Inferior parietal cortex (tissue), 1 donor: ENCODE measurements at regions not wholly inside any gene's neighbourhood (a gene's known extent, or its start where the extent isn't known, plus 50 kb on each side); places are given as distances from the start of the nearest gene placed in this dataset.
"Not testable (repeated sequence)": the region's sequence is repeated elsewhere in the genome, so short reads cannot be mapped to it uniquely, and the experiment has no call there.

Experiments
- DNase-seq: peaks from one replicate; pipeline ENCODE4 v3.0.0-alpha.2; 2016; ENCODE audit errors: extremely low spot score

GRCh38 chr5:142405814-142406395 lies 81.1 kb upstream of the SPRY4 start:
- no peak for DNase-seq

- no peak for DNase-seq
Observed at GRCh38 chr5:142405023-142405422, 80.2 kb upstream of the SPRY4 start.

DNA sequence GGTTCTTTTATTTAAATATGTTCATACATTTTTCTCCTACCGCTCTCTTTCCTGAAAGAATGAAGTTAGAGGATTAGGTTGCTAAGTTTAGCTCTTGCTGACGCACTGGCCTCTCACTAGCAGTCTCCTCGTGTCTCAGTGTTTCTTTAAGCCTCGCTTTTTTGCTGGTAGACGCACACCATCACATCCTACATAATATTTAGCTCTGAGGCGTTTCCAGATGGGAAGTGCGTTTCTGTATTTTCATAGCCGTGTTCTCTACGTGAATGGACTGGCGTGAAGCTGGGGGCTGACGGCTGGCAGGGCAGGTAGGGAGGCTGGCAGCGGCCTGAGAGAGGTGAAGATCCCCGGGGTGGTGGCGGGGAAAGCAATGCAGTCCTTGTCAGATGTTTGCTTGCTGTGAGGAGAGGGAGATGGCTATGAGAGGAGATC lies 79.2 kb upstream of the SPRY4 start:
- peak; percentile 34 for DNase-seq

DNA sequence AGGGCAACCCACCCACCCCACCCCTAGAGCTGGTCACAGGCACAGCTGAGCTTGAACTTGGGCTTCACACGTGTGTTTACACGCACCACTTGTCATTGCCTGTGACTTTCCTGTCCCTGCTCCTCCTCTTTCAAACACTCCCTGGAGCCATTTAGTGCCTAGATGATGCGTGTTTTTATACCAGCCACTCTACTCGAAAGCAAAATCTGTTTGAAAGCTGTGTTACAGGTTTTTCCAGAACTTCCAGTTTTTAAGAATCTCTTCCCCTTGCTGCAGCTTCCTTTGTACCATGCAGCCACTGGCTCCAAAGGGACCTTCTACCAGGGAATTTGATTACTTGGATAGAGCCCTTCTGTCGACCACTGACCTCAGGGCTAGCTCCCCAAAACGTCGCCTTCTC lies 78.8 kb upstream of the SPRY4 start:
- DNase-seq, result no peak

- DNase-seq, result no peak
Observed at GRCh38 chr5:142402752-142403318, 78.0 kb upstream of the SPRY4 start.

- no peak for DNase-seq
Observed at GRCh38 chr5:142400415-142400814, 75.6 kb upstream of the SPRY4 start.

- DNase-seq, result no peak
Observed at GRCh38 chr5:142399891-142400290, 75.1 kb upstream of the SPRY4 start.

DNA sequence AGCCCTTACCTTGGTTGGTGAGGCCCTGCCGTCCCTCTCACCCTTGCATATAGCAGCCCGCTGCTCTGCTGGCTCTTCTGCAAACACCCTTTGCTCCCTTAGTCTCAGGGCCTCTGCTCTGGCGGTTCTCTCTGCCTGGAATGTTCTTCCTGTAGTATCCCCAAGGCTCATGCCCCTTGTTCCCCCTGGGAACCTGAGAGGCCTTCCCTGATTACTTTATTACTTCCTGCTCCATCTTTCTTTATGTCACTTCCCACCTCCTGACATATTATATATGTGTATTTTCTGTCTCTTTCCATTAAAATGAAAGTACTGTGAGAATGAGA lies 73.9 kb upstream of the SPRY4 start:
- no peak for DNase-seq

GRCh38 chr5:142398011-142398729 lies 73.3 kb upstream of the SPRY4 start:
- DNase-seq, result not testable (repeated sequence)

DNA sequence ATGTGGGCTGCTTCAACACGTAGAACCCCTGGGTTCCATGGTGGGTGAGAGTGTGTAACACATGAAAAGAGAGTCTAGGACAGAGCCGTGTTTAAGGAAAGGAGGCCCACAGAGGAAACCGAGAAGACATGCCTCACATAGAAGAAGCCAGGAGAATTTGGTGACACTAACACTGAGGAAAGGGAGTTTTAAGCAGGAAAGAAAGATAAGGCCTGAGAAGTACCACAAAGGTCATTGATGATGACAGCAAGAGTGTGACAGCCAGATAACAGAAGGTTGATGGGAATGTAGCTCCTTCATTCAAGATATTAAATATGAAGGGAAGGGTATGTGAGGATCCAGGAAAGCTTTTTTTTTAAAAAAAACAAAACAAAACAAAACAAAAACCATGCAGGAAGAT lies 72.4 kb upstream of the SPRY4 start:
- no peak for DNase-seq

GRCh38 chr5:142396436-142397038 lies 71.7 kb upstream of the SPRY4 start:
- DNase-seq, result no peak

DNA sequence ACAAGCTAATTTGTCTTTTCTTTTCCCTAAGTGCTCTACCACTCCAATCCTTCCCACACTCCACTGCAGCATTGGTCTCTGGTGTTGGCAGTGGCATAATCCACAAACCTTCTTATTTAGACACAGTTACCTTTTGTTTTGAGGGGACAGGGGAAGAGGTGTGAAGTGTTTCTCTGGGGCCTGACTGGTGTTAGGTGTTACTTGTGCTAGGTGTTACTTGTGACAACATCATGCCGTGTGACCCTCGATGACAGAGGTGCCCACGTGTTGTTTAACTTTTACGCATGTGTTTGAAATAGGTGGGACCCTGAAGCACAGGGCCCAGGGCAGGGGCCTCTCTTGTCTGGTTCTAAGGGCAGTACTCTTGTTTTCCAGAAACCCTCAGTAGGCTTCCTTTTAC lies 70.5 kb upstream of the SPRY4 start:
- DNase-seq, result no peak

- DNase-seq, result no peak
Observed at GRCh38 chr5:142391058-142391845, 66.4 kb upstream of the SPRY4 start.

DNA sequence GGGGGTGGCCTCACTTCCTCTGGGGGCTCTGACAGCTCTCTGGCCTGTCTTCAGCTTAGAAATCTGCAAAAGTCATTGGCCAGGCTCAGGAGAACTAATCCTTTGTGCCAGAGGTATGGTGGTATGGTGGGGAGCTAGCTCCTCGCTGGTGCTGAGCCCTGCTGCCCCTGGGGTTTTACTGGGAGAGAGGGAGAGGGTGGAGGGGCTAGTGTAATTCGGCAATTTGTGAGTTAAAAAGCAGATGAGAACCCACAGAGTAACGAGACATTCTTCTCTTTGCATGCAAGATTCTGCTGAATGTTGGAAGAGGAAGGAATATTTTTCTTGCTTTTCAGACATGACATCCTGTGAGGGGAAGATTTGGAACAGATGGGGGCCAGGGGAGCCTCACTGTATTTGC lies 65.5 kb upstream of the SPRY4 start:
- no peak for DNase-seq

DNA sequence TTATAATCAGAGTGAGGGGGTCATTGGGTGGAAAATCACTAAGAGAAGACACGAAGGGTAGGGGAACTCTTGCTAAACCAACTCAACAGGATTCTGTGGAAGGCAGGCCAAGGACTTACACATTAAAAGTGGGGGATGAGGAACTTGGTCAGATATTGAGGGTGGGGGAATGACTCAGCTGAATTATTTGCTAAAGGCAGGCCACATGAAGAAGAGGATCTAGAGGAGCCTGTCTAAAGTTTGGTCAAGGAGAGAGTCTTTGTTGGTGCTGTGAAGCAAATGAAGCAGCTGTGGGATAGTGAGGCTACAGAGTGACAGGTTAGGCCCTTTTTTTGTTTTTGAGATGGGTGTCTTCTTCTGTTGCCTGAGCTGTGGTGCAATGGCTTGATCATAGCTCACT lies 63.9 kb upstream of the SPRY4 start:
- no peak for DNase-seq

GRCh38 chr5:142387024-142387682 lies 62.3 kb upstream of the SPRY4 start:
- DNase-seq, result no peak

GRCh38 chr5:142386137-142387023 lies 61.6 kb upstream of the SPRY4 start:
- DNase-seq, result no peak

DNA sequence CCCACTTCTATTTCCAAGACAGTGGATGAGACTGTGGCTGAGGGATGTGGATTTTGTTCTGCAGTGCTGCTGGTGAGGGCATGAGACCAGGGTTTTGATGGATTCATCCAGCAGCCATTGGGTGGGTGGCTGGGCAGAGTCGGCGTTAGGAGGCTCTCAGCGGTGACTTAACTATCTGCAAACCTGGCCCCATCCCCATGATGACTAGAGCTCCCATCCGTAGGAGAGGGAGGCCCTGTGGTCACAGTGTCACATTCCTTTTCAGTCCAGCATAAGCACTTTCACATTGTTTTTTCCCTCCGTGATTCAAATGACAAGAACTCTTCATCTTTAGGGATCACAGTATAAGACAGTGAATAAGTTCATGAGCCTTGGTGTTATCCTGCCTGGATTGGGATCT lies 60.4 kb upstream of the SPRY4 start:
- DNase-seq, result no peak

DNA sequence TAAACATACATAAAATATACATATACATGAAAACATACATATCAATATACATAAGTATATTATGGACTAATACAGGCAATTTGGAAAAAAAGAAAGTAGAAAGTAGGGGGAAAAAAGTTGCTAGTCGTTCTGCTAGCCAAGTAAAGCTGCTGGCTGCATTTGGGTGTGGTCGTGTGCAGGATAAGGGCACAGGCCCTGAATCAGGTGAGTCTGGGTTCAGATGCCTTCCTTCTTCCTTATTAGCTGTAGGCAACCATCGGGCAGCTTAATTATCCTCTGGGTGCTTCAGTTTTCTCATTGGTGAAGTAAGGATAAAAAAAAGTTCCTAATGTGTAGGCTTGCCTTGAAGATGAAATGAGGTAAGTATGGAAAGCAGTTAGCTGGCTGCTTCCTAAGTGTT lies 59.2 kb upstream of the SPRY4 start:
- DNase-seq, result no peak

DNA sequence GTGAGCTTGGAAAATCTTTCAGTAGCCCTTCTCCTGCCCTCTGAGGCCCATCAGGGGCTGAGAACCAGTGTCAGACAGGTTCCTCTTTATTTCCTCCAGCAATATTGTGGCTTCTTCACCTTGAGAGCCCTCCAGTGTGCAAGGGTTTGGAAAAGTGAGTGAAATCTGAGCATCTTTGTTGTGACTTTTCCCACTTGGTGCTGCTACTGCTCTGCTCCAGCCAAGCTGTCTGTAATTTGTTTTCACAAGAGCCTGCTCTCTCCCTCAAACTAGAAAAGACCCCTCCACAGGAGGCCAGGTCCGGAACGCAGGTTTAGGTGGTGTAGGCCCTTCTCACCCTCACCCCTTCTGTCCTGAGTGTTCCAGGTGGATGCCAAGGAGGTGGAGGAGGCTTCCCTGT lies 57.4 kb upstream of the SPRY4 start:
- no peak for DNase-seq
